ENCODE measurements at regions not wholly inside any gene's neighbourhood (a gene's known extent, or its start where the extent isn't known, plus 50 kb on each side); places are given as distances from the start of the nearest gene placed in this dataset.

DNA sequence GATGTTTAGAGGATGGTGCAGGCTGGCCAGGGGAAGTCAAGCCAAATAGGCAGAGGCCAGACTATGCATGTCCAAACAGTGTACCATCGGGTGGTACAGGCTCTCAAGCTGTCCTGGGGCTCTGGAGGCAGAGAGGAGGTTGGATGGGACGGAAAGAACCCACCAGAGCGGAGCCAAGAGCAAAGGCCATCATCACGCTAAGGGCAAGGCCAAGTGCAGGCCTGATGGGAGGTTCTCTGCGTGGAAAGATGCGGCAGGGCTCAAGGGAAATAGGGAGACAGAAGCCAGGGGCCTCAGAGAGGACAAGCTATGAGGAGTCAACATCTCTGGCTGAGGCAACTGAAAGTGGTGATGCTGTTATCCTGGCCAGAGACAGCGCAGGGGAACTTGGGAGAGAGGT lies 102.7 kb downstream of the ASB7 start (continued):
- TF ChIP-seq, protein P1, sequence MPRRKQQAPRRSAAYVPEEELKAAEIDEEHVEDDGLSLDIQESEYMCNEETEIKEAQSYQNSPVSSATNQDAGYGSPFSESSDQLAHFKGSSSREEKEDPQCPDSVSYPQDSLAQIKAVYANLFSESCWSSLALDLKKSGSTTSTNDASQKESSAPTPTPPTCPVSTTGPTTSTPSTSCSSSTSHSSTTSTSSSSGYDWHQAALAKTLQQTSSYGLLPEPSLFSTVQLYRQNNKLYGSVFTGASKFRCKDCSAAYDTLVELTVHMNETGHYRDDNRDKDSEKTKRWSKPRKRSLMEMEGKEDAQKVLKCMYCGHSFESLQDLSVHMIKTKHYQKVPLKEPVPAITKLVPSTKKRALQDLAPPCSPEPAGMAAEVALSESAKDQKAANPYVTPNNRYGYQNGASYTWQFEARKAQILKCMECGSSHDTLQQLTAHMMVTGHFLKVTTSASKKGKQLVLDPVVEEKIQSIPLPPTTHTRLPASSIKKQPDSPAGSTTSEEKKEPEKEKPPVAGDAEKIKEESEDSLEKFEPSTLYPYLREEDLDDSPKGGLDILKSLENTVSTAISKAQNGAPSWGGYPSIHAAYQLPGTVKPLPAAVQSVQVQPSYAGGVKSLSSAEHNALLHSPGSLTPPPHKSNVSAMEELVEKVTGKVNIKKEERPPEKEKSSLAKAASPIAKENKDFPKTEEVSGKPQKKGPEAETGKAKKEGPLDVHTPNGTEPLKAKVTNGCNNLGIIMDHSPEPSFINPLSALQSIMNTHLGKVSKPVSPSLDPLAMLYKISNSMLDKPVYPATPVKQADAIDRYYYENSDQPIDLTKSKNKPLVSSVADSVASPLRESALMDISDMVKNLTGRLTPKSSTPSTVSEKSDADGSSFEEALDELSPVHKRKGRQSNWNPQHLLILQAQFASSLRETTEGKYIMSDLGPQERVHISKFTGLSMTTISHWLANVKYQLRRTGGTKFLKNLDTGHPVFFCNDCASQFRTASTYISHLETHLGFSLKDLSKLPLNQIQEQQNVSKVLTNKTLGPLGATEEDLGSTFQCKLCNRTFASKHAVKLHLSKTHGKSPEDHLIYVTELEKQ (CRISPR knock-in tag; IDR thresholded peaks at IDR 0.05): no peak
- TF ChIP-seq SMARCC2 (IDR thresholded peaks at IDR 0.05; ENCODE audit: low read depth) (no peak), FOS (IDR thresholded peaks at IDR 0.05; ENCODE audit: extremely low read depth, insufficient read length) (no peak), ZFX (CRISPR knock-in tag; IDR thresholded peaks at IDR 0.05) (no peak)

DNA sequence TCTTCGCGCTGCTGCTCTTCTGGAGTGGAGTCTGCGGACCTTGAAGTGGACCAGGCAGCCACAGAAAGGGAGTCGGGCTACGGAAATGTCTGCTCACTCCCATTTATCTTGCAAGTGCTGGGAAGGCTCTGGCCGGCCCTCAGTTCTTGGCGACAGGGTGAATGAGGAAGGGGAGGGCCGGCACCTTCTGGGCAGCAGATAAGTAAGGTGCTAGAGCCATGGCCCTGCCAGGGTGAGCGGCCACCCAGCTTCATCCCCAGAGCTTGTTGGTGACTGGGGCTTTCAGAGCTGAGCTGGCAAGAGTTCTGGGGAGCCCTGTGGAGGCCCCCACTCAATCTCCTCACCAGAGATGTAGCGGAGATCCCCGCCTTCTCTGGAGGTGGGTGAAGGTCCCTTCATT lies 103.5 kb downstream of the ASB7 start:
- intact Hi-C loops (cut with micrococcal nuclease): no loop called here
- WGBS (ENCODE audit: insufficient coverage, low coverage, missing lambda C conversion rate): 0% methylated on average over 11 of the region's 11 CpGs
- TF ChIP-seq POLR2H (tag; IDR thresholded peaks at IDR 0.05; ENCODE audit: low read depth) (no peak), KLF16 (IDR thresholded peaks at IDR 0.05) (no peak), HCFC1 (IDR thresholded peaks at IDR 0.05; ENCODE audit: low read depth, low read length) (no peak), NELFE (IDR thresholded peaks at IDR 0.05; ENCODE audit: insufficient read depth, insufficient read length) (no peak), PURB (CRISPR knock-in tag; IDR thresholded peaks at IDR 0.05; ENCODE audit: low read depth) (no peak), ESRRB (CRISPR knock-in tag; IDR thresholded peaks at IDR 0.05; ENCODE audit: borderline replicate concordance) (no peak)
- TF ChIP-seq, protein P2, sequence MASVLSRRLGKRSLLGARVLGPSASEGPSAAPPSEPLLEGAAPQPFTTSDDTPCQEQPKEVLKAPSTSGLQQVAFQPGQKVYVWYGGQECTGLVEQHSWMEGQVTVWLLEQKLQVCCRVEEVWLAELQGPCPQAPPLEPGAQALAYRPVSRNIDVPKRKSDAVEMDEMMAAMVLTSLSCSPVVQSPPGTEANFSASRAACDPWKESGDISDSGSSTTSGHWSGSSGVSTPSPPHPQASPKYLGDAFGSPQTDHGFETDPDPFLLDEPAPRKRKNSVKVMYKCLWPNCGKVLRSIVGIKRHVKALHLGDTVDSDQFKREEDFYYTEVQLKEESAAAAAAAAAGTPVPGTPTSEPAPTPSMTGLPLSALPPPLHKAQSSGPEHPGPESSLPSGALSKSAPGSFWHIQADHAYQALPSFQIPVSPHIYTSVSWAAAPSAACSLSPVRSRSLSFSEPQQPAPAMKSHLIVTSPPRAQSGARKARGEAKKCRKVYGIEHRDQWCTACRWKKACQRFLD (CRISPR knock-in tag; IDR thresholded peaks at IDR 0.05): no peak

More for the DNA sequence above, 103.5 kb downstream of the ASB7 start:
- POLR2A ChIA-PET: interaction anchor here (0.6 to 0.8 kb wide), 2 partner anchors 9 to 20 kb away, joined by 3 read pairs; no protein-coding TSS in a partner anchor
- Histone ChIP-seq H3K4me2 (ENCODE audit: insufficient read depth, low read length) (no peak overlapping the region), H3K27me3 (ENCODE audit: control insufficient read depth in 2 of 2, insufficient read depth in 2 of 2, low read length in 2 of 2) (peaks cover 0 to 14% of the 10 kb centered on the region in 2 experiments; a peak in 2 of 5 replicates), H3K9ac (ENCODE audit: insufficient read depth in 1 of 2, low read depth in 2 of 2, low read length in 2 of 2) (no peak overlapping the region), H3K4me1 (replicated peaks in 1 of 2; ENCODE audit: control insufficient read depth in 2 of 2, insufficient read depth in 2 of 2, low read length in 2 of 2) (no peaks in the 10 kb centered on the region), H3K79me2 (ENCODE audit: control insufficient read depth, insufficient read depth, low read length) (no peaks in the 10 kb centered on the region), H4K20me1 (replicated peaks; ENCODE audit: control insufficient read depth, insufficient read depth, low read length) (no peaks in the 10 kb centered on the region), H3K36me3 (ENCODE audit: control insufficient read depth, insufficient read depth, low read length) (no peaks in the 10 kb centered on the region), H3K4me3 (no peak overlapping the region), H3K9me3 (replicated peaks; ENCODE audit: control insufficient read depth, insufficient read depth, low read depth, low read length) (no peaks in the 10 kb centered on the region), H3K27ac (ENCODE audit: extremely low read depth, low read depth, low read length) (no peak overlapping the region), H2AFZ (ENCODE audit: low read depth, low read length) (no peak overlapping the region), H3K9me1 (ENCODE audit: control insufficient read depth, insufficient read depth, low read length) (no peaks in the 10 kb centered on the region)
- CTCF ChIA-PET (ENCODE audit: low intra/inter-chr PET ratio): no interaction called here
- in situ Hi-C loops (cut with MboI): no loop called here
- no peak for ATAC-seq
- DNase-seq (ENCODE audit: extremely low read depth in 1 of 4, low spot score in 3 of 4): no peak
- FAIRE-seq: no peak
- no TSS peak for BruUV-seq (replicated peaks)

Data from K562 (cell line).